NCI-H2081 (cell line): ENCODE measurements at regions not wholly inside any gene's neighbourhood (a gene's known extent, or its start where the extent isn't known, plus 50 kb on each side); places are given as distances from the start of the nearest gene placed in this dataset.

Experiments used
- DNase-seq, 2 experiments: peaks; one replicate each; lab custom pipeline; 2025; lab: John Stamatoyannopoulos, UW

- DNase-seq = no peak
These were observed 1164.7 kb upstream of the AUTS2 start for GRCh38 chr7:68433462-68434070.

GRCh38 chr7:68434857-68435256 is 1163.4 kb upstream of the AUTS2 start:
- no peak for DNase-seq

- peak in 1 of 2 experiments; percentile 16 for DNase-seq
These were observed 1160.3 kb upstream of the AUTS2 start for GRCh38 chr7:68438016-68438415.

- no peak for DNase-seq
These were observed 1159.5 kb upstream of the AUTS2 start for GRCh38 chr7:68438811-68439210.

- DNase-seq = no peak
These were observed 1158.4 kb upstream of the AUTS2 start for GRCh38 chr7:68439897-68440296.

- peak in 1 of 2 experiments; percentile 26 for DNase-seq
These were observed 1157.4 kb upstream of the AUTS2 start for GRCh38 chr7:68440866-68441265.

GRCh38 chr7:68441645-68442044 is 1156.6 kb upstream of the AUTS2 start:
- peak; percentile 20 to 87 for DNase-seq

- DNase-seq = no peak
These were observed 1155.2 kb upstream of the AUTS2 start for GRCh38 chr7:68442931-68443631.

- DNase-seq = no peak
These were observed 1154.2 kb upstream of the AUTS2 start for GRCh38 chr7:68444042-68444441.

- no peak for DNase-seq
These were observed 1153.3 kb upstream of the AUTS2 start for GRCh38 chr7:68444956-68445355.

GRCh38 chr7:68446183-68446582 is 1152.1 kb upstream of the AUTS2 start:
- no peak for DNase-seq

- no peak for DNase-seq
These were observed 1149.2 kb upstream of the AUTS2 start for GRCh38 chr7:68449099-68449498.

GRCh38 chr7:68449816-68450215 is 1148.5 kb upstream of the AUTS2 start:
- no peak for DNase-seq

- no peak for DNase-seq
These were observed 1143.3 kb upstream of the AUTS2 start for GRCh38 chr7:68454931-68455330.

GRCh38 chr7:68456469-68456868 is 1141.8 kb upstream of the AUTS2 start:
- DNase-seq = no peak

- no peak for DNase-seq
These were observed 1140.8 kb upstream of the AUTS2 start for GRCh38 chr7:68457481-68457880.

- no peak for DNase-seq
These were observed 1140.0 kb upstream of the AUTS2 start for GRCh38 chr7:68458010-68458908.

GRCh38 chr7:68461430-68461829 is 1136.8 kb upstream of the AUTS2 start:
- no peak for DNase-seq

GRCh38 chr7:68470836-68471435 is 1127.3 kb upstream of the AUTS2 start:
- no peak for DNase-seq

- no peak for DNase-seq
These were observed 1125.6 kb upstream of the AUTS2 start for GRCh38 chr7:68472688-68473087.

- peak in 1 of 2 experiments; percentile 1 for DNase-seq
These were observed 1123.5 kb upstream of the AUTS2 start for GRCh38 chr7:68474661-68475216.

GRCh38 chr7:68476966-68477365 is 1121.3 kb upstream of the AUTS2 start:
- DNase-seq = no peak
